ENCODE measurements at regions not wholly inside any gene's neighbourhood (a gene's known extent, or its start where the extent isn't known, plus 50 kb on each side); places are given as distances from the start of the nearest gene placed in this dataset.

DNA sequence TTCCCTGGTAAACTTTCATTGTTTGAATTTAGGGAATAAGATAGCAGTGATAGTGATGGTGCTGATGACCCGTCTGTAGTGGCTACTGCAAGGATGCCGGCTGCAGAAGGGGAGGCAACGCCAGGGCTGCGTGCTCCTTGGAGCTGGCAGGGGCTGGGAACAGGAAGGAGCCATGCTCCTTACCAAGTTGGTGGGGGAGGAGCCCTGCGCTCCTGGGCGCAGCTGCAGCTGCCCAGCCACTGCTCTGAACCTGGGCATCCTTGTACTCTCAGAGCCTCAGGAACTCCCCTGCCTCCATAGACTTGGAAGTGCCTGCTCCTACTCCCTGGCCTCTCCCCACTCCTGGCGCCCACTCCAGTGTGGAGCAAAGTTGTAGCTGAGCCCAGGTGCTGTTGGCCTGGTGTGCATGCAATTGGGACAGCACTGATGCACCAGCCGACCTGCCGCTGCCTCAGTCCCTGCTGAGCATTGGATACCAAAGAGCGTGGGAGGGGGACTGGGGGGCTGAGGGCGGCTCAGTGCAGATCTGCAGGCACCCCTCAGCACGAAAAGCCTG lies 585.1 kb upstream of the FAM174A start:
- TF ChIP-seq, protein P1, sequence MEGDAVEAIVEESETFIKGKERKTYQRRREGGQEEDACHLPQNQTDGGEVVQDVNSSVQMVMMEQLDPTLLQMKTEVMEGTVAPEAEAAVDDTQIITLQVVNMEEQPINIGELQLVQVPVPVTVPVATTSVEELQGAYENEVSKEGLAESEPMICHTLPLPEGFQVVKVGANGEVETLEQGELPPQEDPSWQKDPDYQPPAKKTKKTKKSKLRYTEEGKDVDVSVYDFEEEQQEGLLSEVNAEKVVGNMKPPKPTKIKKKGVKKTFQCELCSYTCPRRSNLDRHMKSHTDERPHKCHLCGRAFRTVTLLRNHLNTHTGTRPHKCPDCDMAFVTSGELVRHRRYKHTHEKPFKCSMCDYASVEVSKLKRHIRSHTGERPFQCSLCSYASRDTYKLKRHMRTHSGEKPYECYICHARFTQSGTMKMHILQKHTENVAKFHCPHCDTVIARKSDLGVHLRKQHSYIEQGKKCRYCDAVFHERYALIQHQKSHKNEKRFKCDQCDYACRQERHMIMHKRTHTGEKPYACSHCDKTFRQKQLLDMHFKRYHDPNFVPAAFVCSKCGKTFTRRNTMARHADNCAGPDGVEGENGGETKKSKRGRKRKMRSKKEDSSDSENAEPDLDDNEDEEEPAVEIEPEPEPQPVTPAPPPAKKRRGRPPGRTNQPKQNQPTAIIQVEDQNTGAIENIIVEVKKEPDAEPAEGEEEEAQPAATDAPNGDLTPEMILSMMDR (IDR thresholded peaks at IDR 0.05): no peak
- DNase-seq (peak; percentile 36), ATAC-seq (peak; percentile 37)
- Histone ChIP-seq H3K9me3 (no peaks in the 10 kb centered on the region), H3K4me3 (no peak overlapping the region), H3K4me1 (no peaks in the 10 kb centered on the region), H3K36me3 (no peaks in the 10 kb centered on the region), H3K27me3 (no peaks in the 10 kb centered on the region), H3K27ac (no peak overlapping the region)
- intact Hi-C loops (cut with DNase I): no loop called here

DNA sequence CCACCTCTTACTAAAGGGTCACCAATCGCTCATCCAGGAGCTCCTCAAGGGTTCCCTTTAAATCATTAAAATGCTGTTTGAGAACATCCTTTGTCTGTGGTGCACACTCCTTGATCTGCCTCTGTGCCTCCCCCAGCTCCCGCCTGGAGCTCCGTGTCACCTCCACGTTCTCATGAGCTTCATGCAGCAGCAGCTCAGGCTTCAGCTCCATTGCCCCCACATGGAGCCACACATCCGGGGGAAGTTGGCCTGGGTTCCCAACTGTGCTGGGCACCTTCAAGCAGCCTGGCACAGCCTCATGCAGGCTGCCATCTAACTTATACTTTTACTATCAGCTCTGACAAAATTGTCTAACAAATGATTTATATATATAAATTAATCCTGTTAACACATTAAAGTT lies 585.8 kb upstream of the FAM174A start:
- Histone ChIP-seq H3K36me3 (no peaks in the 10 kb centered on the region), H3K27me3 (no peaks in the 10 kb centered on the region), H3K9me3 (no peaks in the 10 kb centered on the region), H3K4me3 (no peak overlapping the region), H3K4me1 (no peaks in the 10 kb centered on the region), H3K27ac (no peak overlapping the region)
- ATAC-seq (no peak), DNase-seq (peak; percentile 45)
- TF ChIP-seq, protein P1 (IDR thresholded peaks at IDR 0.05): no peak
- intact Hi-C loops (cut with DNase I): no loop called here

DNA sequence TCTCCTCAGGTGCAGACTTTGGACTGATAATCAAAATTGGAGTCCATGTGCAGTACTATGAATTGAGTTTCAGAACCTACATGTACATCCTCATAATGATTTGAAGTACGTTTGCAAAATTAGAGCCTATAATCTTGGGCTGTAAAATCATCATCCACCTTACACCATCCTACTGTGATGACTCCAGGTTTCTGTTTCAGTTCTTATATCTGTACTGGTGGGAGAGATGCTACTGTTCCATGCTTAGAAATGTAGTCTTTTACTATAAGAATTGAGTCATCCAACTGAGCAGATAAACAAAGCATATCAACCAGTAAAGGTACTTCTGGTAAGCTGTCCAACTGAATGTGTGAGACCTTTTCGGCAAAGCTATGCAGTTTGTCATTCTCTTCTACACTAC lies 586.3 kb upstream of the FAM174A start:
- intact Hi-C loops (cut with DNase I): no loop called here
- DNase-seq: no peak
- H3K36me3 ChIP-seq: no peaks in the 10 kb centered on the region
- TF ChIP-seq, protein P1 (IDR thresholded peaks at IDR 0.05): no peak
- no peaks in the 10 kb centered on the region for H3K27me3 ChIP-seq
- no peaks in the 10 kb centered on the region for H3K9me3 ChIP-seq
- no peak for ATAC-seq
- H3K4me3 ChIP-seq: no peak overlapping the region
- no peak overlapping the region for H3K27ac ChIP-seq
- no peaks in the 10 kb centered on the region for H3K4me1 ChIP-seq

DNA sequence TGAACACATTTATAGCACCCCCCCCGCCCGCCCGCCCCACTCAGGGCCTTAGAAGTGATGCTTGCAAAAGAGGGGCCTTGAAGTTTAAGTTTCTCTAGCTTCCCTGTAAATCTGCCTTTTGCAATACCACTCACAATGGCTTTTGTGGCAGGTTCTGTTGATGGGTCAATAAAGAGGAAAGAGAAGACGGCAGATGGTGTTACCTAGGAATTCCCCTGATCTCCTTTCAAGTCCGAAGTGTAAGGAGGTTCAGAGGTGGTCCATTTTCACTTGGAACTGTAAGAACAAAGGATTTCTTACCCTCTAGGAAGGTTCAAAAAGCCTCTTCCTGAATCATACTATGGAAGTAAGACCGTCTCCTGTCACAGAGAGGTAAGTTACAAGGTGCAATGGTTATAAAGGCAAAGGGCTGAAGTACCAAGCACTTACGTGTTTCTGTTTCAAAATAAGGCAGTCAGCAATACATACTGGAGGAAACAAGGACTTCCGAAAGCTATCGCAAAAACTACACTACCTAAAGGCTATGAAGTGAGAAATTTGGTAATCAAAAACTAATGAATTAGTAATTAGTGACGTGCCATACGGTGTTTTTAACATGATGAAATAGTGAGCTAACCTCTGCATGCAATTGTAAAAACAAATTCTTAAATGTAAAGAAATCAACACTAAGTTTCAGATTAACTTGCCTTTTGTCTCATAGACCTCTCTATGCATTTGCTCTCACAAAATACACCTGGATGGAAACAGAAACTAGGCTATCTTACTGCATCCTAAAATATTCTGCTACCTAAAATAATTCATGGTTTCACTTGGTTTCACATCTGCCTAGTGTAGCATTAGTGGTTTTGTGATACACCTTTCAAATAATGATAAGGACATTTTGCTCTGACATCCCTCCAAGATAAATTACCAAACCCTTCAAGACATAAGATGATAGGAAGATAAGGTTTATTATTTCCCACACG lies 589.4 kb upstream of the FAM174A start:
- ATAC-seq: no peak
- H3K4me1 ChIP-seq: no peaks in the 10 kb centered on the region
- no peaks in the 10 kb centered on the region for H3K9me3 ChIP-seq
- TF ChIP-seq, protein P1 (IDR thresholded peaks at IDR 0.05): no peak
- intact Hi-C loops (cut with DNase I): no loop called here
- no peaks in the 10 kb centered on the region for H3K27me3 ChIP-seq
- no peak overlapping the region for H3K4me3 ChIP-seq
- no peaks in the 10 kb centered on the region for H3K36me3 ChIP-seq
- no peak overlapping the region for H3K27ac ChIP-seq
- no peak for DNase-seq

DNA sequence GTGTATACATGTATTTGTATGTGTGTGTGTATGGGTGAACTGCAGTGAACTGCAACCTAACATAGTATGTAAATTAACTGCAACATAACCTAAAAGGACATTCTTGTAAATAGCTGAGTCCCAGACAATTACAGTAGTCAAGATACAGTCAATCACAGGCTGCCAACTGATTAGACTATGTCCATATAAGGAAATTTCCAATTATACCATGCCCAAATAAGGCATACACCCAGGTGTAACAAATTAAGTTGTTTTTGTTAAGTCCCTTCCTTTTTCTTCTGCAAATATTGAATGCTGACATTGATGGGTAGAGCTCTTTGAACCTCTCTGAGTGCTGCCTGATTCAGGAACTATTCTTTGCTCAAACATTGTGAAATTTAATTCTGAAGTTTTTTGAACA lies 594.6 kb upstream of the FAM174A start:
- no peaks in the 10 kb centered on the region for H3K36me3 ChIP-seq
- H3K4me3 ChIP-seq: no peak overlapping the region
- no peak overlapping the region for H3K27ac ChIP-seq
- ATAC-seq (no peak), DNase-seq (no peak)
- H3K27me3 ChIP-seq: no peaks in the 10 kb centered on the region
- no peaks in the 10 kb centered on the region for H3K4me1 ChIP-seq
- no peaks in the 10 kb centered on the region for H3K9me3 ChIP-seq
- TF ChIP-seq, protein P1 (IDR thresholded peaks at IDR 0.05): no peak
- intact Hi-C loops (cut with DNase I): no loop called here
